ENCODE measurements at regions not wholly inside any gene's neighbourhood (a gene's known extent, or its start where the extent isn't known, plus 50 kb on each side); places are given as distances from the start of the nearest gene placed in this dataset.
"Not testable (repeated sequence)": the region's sequence is repeated elsewhere in the genome, so short reads cannot be mapped to it uniquely, and the experiment has no call there.

- DNase-seq (ENCODE audit: low read depth in 1 of 2, low spot score in 1 of 2) = no peak
- peaks cover 52% of the 10 kb centered on the region for H3K27me3 ChIP-seq
Observed at GRCh38 chr6:27541212-27541932, 68.5 kb upstream of the ZNF184 start.

DNA sequence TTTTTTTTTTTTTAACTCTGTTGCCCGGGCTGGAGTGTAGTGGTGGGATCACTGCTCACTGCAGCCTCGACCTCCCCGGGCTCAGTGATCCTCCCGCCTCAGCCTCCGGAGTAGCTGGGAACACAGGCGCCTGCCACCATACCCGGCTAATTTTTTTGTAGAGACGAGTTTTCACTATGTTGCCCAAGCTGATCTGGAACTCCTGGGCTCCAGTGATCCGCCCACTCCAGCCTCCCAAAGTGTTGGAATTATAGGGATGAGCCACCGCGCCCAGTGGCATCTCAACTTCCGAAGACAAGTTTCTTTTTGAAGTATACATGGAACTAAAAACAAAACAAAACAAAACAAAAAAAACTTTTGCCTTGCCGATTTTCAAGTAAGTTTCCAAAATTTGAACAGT is 66.6 kb upstream of the ZNF184 start:
- Histone ChIP-seq H3K36me3 (no peaks in the 10 kb centered on the region), H3K9me3 (ENCODE audit: low read depth) (no peaks in the 10 kb centered on the region), H3K4me1 (ENCODE audit: low read depth) (peaks cover 4% of the 10 kb centered on the region), H3K27ac (no peak overlapping the region), H3K4me3 (no peak overlapping the region), H3K27me3 (peaks cover 34% of the 10 kb centered on the region)
- no peak for DNase-seq (ENCODE audit: low read depth in 1 of 2, low spot score in 1 of 2)
- no peak for TF ChIP-seq CTCF (IDR thresholded peaks at IDR 0.05; ENCODE audit: low read depth, low read length)

More at GRCh38 chr6:27541212-27541932, 68.5 kb upstream of the ZNF184 start:
- no peak for TF ChIP-seq CTCF (IDR thresholded peaks at IDR 0.05; ENCODE audit: low read depth, low read length)
- Histone ChIP-seq H3K36me3 (no peaks in the 10 kb centered on the region), H3K4me3 (no peak overlapping the region), H3K27ac (no peak overlapping the region), H3K4me1 (ENCODE audit: low read depth) (peaks cover 3% of the 10 kb centered on the region), H3K9me3 (ENCODE audit: low read depth) (no peaks in the 10 kb centered on the region)

- H3K4me3 ChIP-seq = no peak overlapping the region
- peaks cover 7% of the 10 kb centered on the region for H3K4me1 ChIP-seq (ENCODE audit: low read depth)
- TF ChIP-seq CTCF (IDR thresholded peaks at IDR 0.05; ENCODE audit: low read depth, low read length) = no peak
- peak; percentile 43 to 56 for DNase-seq (ENCODE audit: low read depth in 1 of 2, low spot score in 1 of 2)
- no peak overlapping the region for H3K27ac ChIP-seq
- no peaks in the 10 kb centered on the region for H3K9me3 ChIP-seq (ENCODE audit: low read depth)
- H3K36me3 ChIP-seq = no peaks in the 10 kb centered on the region
- H3K27me3 ChIP-seq = no peaks in the 10 kb centered on the region
Observed at GRCh38 chr6:27532820-27533538, 60.1 kb upstream of the ZNF184 start.

DNA sequence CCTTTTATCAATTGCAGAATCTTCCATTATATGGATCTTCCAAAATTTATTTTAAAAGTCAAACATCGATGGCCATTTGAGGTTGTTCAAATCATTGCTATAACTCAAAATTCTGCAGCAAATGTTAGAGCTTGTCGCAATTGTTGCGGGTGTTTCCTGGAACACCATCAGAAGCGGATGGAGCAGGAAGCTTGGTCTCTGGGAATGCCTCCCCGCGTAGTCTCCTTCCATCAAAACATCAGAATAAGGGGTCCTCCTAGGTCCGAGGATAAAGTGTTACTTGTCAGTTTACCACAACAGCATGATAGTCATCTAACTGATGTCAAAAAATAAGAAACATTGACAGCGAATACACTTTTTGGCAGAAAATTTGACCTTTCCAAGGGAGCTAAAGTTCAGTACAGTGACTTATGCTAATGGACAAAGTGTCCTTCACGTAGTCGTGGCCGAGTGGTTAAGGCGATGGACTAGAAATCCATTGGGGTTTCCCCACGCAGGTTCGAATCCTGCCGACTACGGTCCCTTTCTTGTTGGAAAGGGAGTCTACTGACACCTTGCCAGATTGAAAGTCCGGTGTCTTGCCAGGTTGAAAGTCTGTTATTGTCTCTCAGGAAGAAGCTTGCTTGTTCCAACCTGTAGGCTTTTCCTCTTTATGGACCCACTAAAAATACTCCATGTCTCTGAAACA is 59.0 kb upstream of the ZNF184 start:
- TF ChIP-seq CTCF (IDR thresholded peaks at IDR 0.05; ENCODE audit: low read depth, low read length) = no peak
- Histone ChIP-seq H3K27me3 (no peaks in the 10 kb centered on the region), H3K4me1 (ENCODE audit: low read depth) (peaks cover 7% of the 10 kb centered on the region), H3K4me3 (no peak overlapping the region), H3K9me3 (ENCODE audit: low read depth) (no peaks in the 10 kb centered on the region), H3K27ac (no peak overlapping the region), H3K36me3 (no peaks in the 10 kb centered on the region)
- DNase-seq (ENCODE audit: low read depth in 1 of 2, low spot score in 1 of 2) = no peak

DNA sequence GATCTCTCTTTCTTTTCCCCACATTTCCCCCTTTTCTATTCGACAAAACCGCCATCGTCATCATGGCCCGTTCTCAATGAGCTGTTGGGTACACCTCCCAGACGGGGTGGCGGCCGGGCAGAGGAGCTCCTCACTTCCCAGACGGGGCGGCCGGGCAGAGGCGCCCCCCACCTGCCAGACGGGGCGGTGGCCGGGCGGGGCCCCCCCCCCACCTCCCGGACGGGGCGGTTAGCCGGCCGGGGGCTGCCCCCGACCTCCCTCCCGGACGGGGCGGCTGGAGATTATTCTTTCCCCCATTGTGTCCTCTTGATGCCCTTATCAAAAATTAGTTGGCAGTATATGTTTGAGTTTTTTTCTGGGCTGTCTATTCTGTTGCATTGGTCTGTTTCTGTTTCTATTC is 56.9 kb upstream of the ZNF184 start:
- not testable (repeated sequence) for H3K4me3 ChIP-seq; H3K9me3 ChIP-seq (ENCODE audit: low read depth); H3K36me3 ChIP-seq; DNase-seq (ENCODE audit: low read depth in 1 of 2, low spot score in 1 of 2); H3K27ac ChIP-seq; H3K27me3 ChIP-seq; H3K4me1 ChIP-seq (ENCODE audit: low read depth)

DNA sequence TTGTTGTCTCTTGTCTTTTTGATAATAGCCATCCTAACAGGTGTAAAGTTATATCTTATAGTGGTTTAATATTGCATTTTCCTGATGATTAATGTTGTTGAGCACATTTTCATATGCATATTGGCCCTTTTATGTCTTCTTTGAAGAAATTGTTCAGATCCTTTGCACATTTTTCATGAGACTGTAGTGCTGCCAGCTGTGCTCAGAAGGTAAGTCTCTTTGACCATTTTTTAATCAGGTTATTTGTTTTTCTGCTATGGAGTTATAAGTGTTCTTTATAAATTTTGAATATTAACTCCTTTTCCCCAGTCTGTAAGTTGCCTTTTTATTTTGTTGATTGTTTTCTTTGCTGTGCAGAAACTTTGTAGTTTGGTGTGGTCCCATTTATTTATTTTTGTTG is 55.8 kb upstream of the ZNF184 start:
- DNase-seq (ENCODE audit: low read depth in 1 of 2, low spot score in 1 of 2) = no peak
- Histone ChIP-seq H3K27ac (no peak overlapping the region), H3K4me1 (ENCODE audit: low read depth) (peaks cover 3% of the 10 kb centered on the region), H3K9me3 (ENCODE audit: low read depth) (no peaks in the 10 kb centered on the region), H3K36me3 (no peaks in the 10 kb centered on the region), H3K4me3 (no peak overlapping the region), H3K27me3 (no peaks in the 10 kb centered on the region)
- no peak for TF ChIP-seq CTCF (IDR thresholded peaks at IDR 0.05; ENCODE audit: low read depth, low read length)
